GM19238 (cell line): ENCODE measurements at regions not wholly inside any gene's neighbourhood (a gene's known extent, or its start where the extent isn't known, plus 50 kb on each side); places are given as distances from the start of the nearest gene placed in this dataset.
"Not testable (repeated sequence)": the region's sequence is repeated elsewhere in the genome, so short reads cannot be mapped to it uniquely, and the experiment has no call there.

Experiments
- DNase-seq: peaks from one replicate; pipeline ENCODE4 v3.0.0; 2011; ENCODE audit warnings: low spot score; ENCODE audit not compliant: insufficient read length

GRCh38 chr7:49100908-49101740 is 176.8 kb downstream of the CDC14C start:
- not testable (repeated sequence) for DNase-seq

DNA sequence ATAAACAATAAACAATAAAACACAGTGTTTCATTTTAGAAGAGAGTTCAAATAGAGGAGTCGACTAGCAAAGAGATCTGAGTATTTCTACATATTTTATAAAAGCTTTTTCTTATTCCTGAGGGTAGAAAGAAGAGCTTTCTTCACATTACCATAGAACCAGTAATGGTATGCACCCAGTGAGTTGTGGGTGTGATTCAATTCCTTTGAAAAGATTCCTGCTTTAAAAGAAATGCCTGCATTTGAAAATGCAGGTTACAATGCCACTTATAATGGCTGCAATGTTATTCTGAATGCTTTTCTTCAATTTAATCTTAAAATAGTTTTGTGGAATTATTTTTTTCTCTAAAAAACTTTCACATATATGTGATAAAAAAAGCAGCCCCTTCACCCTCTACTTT is 178.1 kb downstream of the CDC14C start:
- DNase-seq, result no peak

- no peak for DNase-seq
These were observed 187.4 kb downstream of the CDC14C start for GRCh38 chr7:49111706-49112105.

DNA sequence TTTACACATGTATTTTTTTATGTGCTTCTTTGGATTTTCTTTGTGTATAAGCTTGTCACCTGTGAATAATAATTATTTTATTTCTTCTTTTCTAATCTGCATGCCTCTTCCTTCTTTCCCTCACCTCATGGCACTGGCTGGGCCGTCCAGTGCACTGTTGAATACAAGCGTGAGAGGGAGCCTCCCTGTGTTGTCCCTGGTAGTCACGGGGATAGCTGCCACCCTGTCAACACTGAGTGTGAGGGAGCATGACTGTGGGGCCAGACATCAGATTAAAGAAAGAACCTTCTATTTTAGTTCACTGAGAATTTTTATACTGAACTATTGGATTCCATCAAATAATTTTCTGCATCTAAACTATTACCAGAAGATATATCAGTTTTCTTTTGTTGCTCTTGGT is 187.9 kb downstream of the CDC14C start:
- DNase-seq, result no peak

DNA sequence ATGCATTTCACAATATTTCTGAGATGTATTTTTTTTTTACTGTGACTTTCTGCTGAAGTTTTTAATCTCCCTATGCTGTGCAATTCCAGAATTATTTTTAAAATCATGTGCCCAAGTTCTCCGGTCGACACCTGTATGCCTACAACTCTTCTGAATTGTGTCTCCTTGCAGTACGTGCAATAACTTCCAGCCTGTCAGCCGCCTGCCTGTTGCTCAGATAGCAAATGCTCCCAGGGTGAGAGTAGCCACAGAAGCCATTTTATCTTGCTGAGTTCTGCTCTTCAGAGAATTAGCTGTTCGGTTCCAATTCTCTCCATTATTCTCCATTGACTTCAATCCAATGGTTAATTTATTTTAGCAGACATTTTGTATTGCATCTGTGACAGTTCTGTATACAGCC is 188.3 kb downstream of the CDC14C start:
- no peak for DNase-seq

DNA sequence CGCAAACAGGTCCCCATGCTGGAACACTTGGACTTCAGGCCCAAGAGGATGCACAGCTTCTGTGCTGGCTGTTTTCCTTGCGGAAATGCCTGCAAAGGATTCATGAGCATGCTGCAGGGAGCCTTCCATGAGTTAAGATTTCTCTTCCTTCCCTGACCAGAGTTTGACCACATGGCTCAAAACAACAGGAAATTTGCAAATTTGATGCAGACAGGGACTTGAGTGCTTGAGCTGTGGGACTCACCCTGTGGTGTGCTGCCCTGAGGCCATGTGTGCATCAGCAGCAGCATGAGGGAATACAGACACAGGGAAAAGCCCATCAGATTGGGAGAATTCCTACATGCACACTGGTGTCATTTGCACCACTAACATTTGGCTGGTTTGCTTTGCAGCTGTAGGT is 195.4 kb downstream of the CDC14C start:
- no peak for DNase-seq

DNA sequence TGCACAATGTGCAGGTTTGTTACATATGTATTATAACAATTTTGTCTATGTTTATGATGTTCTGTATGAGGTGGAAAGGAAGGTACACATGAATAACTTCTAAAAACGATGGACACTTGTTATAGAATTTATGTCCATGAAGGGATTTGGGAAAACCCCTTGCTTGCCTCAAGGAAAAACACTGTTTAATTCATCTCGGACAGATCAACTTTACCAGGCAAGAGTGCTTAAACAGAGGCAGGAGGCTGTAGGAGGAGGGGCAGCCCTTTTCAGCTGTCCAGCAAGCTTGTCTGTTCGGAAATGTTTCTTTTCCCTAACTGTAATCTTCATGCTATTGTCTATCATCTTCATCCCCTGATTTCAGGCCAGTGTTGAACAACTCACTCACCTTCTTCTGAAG is 200.9 kb downstream of the CDC14C start:
- DNase-seq, result no peak

GRCh38 chr7:49127359-49127913 is 203.1 kb downstream of the CDC14C start:
- no peak for DNase-seq

DNA sequence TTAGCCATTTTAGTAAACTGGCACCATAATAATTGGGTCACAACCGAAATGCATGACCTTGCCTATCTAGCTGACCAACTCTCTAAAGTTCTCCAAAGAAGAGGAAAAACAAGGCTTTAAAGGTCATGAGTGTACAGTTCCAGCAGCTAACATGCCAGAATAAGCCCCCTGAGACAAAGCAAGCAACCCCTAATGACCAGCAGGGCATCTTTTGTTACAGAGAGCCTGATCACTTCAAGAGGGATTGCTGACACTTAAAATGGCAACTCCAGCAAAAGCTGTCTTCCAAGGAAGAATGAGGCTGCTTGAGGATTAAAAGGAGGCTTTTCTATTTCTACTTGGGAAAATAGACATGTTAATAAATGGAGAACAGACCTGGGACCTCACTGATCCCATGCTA is 213.6 kb downstream of the CDC14C start:
- no peak for DNase-seq

- no peak for DNase-seq
These were observed 226.1 kb downstream of the CDC14C start for GRCh38 chr7:49150486-49150885.

GRCh38 chr7:49151146-49151545 is 226.8 kb downstream of the CDC14C start:
- no peak for DNase-seq

GRCh38 chr7:49158321-49158720 is 234.0 kb downstream of the CDC14C start:
- DNase-seq, result no peak

DNA sequence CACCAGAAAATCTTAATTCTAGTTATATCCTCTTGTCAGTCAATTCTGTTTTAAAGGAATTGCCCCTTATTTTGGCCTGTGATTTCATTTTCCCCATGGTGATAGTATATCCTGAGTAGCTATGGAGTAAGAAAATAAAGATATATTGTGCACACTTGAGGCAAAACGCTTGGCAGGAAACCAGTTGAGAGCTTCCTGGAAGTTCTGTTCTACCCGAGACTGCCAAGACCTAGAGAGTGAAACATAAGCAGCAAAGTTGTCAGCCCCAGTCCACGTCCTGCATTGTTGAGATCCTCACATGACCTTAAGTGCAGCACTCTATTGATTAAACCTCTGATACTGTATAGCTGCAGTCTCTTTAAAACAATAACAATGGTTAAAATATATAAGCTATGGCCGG is 235.2 kb downstream of the CDC14C start:
- no peak for DNase-seq

DNA sequence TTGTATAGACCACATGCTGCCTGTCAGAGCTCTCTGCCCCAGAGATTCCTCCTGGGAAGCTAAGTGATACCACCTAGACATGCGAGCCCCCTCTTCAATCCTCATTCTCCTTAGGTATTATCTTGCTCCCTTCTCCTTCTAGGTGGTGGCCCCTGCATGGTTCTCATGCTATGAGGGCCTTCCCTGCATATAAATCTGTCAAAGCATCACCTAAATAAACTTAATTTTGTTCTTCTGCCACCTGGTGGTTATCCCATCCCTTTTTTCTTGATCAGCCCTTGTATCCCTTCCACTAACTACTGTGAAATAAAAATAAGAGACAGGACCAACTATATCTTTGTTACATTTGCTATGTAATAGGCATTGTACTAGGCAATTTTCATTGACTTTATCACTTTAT is 242.1 kb downstream of the CDC14C start:
- DNase-seq, result no peak

DNA sequence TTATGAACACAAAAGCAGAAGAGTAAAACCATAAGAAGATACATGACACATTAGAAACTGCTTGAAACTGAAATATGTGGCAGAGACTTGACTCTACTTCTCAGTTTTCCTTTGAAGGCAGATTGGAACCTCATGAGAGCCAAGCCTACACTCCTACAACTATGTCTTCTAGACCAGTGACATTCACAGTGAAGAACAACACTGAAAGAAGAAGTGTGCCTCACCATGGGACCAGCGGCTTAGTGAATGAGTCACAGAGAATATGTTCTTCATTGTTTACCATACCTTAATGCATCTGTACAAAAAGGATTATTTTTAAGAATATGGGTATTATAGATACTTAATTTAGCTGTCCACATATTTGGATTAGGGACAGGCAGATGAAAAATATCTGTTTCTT is 248.3 kb downstream of the CDC14C start:
- DNase-seq, result no peak

DNA sequence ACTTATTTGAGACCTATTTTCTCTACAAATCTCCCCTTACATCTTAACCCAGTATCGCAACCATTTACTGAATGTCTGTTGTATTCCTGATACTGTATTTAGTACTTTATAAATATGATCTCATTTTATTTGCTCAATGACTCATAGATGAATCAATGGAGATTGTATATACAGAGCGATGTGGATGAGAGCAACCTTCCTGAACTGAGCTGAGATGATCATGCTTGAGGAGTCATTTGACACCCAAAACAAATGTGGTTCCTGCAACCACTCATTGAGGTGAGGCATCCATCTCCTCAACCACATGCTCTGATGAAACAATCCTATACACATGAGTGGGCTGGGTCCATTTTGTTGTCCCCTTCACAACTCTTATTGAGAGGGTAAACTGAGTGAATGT is 250.0 kb downstream of the CDC14C start:
- DNase-seq, result no peak

GRCh38 chr7:49187543-49188268 is 263.4 kb downstream of the CDC14C start:
- no peak for DNase-seq

- DNase-seq, result no peak
These were observed 304.2 kb downstream of the CDC14C start for GRCh38 chr7:49228426-49229098.

DNA sequence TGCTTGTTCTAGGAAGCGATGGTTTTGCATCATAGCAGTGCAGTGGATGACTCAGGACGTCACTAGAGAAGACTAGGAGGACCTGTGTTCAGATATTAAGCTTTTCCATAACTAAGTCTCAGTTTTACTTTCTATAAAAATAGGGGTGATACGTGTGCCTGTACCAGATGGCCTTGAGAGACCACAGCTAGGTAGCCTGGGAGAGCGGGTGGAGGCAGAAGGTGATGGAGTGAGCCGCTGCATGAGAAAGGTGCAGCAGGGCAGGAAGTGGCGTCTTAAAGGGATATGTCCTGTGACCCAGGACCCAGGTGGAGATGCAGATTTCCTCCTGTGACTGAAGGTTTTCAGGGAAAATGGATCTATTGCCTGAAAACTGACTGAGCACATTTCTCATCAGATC is 304.9 kb downstream of the CDC14C start:
- DNase-seq, result no peak

DNA sequence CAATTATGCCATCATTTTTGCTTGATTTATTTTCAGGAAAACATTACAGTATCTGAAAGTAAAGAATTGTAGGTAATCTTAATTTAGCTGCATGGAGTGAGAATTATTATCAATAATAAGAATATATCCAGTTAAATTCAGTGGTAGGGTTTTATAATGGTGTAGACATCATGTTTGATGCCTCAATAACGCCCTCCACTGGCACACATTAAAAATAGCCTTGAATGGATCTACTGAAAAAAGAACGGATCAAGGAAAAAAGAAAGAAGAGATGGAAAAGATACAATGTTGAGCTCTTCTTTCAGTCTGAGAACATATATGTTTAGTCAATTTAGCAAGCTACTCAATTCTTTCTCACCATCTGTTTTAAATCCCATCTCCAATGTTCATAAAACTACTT is 319.2 kb downstream of the CDC14C start:
- DNase-seq, result no peak

DNA sequence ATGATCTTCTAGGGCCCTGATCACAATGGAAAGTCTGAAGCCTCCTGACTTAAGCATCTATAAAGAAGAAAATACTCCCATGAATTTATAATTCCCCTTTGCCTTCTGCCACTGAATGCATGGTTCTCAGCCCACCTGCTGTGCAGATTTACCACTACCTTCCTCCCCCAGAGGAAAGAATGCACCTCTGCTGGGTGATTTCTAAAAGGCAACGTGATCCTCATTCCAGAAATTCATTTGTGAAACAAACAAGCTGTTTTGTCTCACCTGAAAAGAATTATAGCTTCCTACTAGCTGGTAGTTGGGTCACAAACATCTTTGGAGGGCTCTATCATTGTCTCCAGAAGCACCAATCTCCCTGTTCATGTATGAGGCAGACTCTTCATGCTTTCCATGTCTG is 320.2 kb downstream of the CDC14C start:
- DNase-seq, result no peak

DNA sequence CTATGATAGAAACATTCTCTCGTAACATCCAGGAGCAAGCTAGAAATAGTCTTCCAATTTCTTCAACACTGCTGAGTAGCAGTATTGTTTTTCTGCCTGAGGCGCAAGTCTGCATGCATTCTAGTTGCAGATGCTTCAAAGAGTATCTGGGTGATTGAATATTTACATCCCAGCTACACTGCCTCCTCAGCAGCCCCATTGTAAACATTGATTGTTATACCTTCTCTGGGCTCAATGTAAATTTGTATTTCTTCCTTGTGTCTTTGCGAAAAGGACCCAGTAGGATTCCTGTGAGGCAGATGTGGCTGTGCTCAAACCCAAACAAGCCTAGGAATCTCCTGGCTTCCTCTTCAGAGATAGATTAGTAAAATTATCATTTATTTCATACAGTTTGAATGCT is 320.7 kb downstream of the CDC14C start:
- no peak for DNase-seq
